ENCODE measurements at regions not wholly inside any gene's neighbourhood (a gene's known extent, or its start where the extent isn't known, plus 50 kb on each side); places are given as distances from the start of the nearest gene placed in this dataset.
"Not testable (repeated sequence)": the region's sequence is repeated elsewhere in the genome, so short reads cannot be mapped to it uniquely, and the experiment has no call there.

DNA sequence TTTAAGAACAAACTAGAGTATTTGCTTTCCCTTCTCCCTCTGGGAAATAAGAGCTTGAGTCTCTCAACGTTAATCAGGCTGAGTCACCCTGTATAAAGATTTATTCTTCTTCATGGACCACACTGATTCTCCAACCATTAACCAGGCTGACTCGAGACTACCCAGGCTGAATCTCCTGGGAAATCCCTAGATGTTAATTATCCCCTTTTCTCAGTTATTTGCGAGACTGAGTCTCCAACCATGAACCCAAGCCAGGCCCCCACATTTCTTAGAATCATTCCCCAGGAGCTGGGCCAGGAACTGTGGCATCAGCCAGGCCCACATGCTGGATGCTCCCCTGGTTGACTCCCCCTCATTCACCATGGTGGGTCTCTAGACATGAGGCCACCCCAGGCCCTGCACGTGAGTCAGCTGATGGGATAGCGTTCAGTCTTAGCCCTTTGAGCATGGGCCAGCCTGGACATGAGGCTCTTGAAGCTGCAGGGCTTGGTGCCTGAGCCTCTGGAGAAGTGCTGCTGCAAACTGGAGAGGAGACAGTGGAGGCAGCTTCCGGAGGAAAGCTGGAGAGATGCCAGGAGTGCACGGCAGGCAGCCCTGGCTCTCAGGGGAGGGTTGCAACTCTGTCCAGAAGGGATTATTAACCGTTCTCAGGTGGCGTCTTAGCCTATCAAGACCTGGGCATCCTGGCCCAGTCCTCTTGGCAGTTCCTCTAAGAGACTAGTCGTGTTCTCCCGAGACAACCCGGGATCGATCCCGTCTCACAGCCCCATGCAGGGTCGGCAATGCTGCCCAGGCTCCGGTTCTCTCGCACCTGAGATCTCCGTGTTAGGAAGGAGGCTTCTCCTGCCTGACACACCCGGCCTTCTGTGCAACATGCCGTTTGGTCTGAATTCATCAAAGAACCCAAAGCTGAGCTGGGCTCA is 296.6 kb downstream of the ADGRD1 start:
- DNase-seq (ENCODE audit: low spot score), result no peak

DNA sequence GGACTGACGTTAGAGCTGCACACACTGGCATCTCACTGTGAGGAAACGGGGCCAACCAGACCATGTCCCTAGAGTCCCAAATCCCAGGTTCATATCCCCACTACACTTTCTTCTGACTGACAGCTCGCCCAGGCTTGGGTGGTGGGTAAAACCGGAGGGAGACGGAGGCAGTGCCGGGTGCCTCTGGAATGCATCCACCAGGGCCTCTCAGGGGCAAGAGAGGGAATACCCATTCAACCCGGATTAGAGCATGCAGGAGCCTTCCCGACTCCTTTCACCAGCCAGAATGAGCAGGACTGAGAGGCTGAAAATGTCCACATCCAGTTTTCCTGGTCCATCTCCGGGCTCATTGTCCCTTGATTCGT is 297.2 kb downstream of the ADGRD1 start:
- DNase-seq (ENCODE audit: low spot score), result no peak

DNA sequence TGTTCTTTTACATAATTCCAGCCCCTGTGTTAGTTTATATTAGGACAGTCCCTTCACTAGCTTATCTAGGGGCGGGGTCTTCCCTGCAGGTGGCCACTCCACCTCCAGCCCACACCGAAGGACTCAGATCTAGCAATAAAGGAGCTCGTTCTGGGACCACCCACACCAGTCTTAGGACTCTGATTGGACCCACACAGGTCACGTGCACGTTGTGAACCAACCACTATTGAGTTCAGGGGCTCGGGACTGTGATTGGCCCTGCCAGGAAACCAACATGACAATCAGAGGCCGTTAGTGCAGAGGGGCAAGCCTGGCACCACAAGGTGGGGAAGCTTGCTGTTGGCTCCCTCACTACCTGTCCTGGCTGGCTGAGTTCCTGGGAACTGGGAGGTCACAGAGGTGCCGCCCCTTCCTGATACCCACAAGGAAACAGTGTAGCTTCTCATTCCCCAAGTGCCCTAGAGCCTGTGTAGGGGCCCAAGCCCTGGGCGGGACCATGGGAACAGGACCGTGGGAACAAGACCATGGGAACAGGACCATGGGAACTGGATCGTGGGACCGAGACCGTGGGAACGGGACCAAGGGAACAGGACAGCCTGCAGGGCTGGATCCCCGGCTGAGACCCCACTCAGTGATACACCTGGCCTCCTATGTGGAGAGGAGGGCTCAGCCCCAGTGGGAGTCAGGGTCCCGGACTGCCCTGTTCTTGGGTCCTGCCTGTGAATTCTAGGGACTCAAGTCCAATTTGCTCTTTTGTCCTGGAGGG is 297.8 kb downstream of the ADGRD1 start:
- no peak for DNase-seq (ENCODE audit: low spot score)

DNA sequence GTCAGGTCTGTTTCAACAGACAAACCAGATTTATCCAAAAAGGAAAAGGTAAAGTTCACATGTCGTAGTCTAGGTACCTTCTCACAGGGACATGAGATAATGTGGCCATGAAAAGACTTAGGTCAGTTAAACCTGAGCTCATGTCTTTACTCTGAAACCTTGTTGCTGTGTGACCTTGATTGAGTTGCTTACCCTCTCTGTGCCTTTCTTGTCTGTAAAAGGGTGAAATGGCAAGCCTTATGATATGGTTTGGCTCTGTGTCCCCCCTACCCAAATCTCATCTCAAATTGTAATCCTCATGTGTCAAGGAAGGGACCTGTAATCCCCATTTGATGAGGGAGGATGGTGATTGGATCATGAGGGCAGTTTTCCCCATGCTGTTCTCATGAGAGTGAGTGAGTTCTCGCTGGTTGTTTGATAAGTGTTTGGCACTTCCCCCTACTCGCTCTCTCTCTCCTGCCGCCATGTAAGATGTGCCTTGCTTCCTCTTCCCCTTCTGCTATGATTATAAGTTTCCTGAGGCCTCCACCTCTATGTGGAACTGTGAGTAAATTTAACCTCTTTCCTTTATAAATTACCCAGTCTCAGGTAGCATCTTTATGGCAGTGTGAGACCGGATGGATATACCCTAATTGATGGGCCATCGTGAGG is 299.8 kb downstream of the ADGRD1 start:
- DNase-seq (ENCODE audit: low spot score), result no peak

DNA sequence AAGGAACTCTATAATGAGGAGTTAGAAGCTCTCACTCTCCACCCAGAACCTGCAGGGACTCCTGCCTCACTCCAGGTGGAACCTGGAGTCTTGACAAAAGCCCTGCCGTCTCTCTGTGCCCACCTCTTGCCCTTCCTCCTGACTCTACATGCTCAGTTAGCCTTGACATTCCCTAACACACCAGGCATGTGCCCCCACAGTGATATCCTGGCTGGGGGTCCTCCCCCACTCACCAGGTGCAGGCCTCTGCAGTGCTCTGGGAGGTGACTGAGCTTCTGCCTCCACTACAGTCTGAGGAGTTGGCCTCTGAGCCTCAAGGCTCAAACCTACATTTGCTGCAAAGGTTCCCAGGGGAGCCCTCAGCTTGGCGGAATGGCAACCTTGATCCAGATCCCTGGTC is 300.7 kb downstream of the ADGRD1 start:
- no peak for DNase-seq (ENCODE audit: low spot score)

DNA sequence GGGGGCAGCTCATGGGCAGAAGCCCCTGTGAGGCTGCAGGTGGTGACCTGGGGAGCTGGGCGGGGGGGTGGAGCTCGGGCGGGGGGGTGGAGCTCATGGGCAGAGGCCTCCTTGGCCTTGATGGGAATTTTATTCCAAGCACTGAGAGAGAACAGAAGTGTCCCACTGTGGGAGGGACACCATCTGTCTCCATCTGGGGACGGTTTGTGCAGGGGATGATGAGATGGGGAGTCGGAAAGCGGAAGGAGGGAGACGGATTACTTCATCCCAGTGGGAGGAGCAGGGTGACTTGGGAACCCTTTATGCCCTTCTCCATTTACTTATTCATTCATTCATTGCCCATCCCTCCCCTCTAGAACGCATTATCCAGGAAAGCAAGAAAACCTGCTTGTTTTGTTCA is 304.7 kb downstream of the ADGRD1 start:
- DNase-seq (ENCODE audit: low spot score), result no peak

DNA sequence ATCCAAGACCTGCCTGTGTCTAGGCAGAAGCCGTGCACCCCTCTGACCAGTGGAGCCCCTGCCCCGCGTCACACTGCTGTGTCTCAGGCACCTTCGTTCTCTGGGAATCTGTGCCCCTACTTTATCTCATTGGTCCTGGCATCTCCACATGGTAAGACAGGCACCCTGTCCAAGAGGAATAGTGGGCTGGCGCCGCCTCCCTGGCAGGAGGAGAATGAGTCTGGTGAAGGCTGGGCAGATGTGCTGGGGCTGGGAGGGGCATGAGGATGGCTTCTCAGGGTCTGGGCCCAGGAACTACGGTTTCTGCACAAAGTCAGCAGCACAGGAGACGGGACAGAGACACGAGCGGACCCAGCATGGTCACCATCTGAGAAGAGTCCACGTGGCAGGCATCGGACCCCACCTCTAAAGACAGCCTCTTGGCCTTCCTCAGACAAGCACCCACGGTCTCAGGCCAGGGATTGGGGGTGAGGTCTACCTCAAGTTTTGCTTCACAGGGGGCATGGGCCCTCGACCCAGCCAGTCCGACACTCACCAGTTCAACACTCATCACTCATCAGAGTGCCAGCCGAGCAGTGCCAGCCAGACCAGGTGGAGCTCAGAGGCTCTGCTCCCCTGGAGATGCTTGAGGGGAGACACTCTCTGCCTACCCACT is 306.7 kb downstream of the ADGRD1 start:
- no peak for DNase-seq (ENCODE audit: low spot score)

DNA sequence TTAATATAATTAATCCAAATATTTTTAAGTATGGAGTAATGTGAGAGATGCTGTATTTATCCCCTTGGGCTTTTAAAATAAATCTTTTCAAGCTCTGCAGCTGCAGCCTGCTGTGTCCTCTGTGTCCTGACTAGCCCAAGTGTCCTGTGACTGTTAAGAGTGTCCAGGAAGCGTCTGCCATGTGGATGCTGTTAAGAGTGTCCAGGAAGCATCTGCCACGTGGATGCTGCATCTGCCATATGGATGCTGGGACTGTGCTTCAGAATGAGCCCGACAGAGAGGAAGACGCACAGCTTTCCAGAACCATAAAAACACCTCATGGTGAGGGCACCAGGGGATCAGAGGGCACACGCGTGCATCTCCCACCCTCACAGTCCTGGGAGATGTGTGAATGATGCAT is 307.2 kb downstream of the ADGRD1 start:
- DNase-seq (ENCODE audit: low spot score), result no peak

DNA sequence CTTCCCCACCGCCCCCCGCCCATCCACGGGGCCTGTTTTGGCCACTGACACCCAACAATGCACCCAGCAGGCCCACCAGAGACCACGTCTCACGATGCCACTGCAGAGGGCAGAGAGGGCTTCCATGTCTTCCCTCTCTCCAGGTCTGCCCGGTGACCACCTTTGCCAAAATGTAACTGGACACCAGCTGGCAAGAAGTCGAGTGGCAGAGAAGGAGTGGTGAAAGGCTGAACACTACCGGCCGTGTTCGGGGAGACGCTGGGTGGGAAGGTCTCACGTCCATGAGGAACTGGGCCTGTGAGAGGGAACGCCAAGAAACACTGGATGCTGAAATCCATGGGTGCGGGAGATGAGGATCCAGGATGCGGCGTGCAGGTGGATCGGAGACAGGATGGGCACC is 308.2 kb downstream of the ADGRD1 start:
- no peak for DNase-seq (ENCODE audit: low spot score)

DNA sequence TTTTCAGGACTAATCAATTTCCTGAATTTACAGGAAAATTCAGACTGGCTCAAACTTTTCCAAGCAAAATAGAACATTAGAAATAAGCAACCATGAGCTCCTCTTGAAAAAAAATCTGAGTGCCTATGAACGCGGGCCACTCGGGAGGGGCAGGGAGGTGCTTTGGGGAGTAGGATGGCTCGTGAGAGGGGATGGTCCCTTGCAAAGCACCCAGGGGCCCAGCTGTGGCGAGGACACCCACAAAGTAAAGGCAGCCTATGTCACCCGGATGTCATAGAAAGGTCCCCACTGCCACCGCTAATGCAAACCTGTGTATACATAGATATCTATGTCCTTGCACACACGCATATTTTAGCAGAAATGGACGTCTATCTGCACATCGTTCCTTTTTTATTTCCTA is 309.9 kb downstream of the ADGRD1 start:
- no peak for DNase-seq (ENCODE audit: low spot score)

DNA sequence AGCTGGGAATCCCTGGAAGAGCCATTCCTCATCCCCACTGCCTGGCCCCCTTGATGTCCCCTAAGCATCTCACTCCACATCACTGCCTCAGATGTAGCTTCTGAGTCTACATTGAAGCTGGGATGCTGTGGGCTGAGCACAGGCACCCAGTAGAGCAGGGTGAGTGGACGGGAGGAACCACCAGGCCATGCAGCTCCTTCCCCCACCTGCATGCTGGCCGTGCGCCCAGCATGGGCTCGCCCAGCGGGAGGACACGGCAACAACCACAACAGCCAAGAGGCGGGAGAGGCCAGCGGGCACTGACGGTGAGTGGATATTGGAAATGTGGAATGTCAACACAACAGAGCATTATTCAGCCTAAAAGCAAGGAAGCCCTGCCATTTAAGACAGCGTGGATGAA is 310.9 kb downstream of the ADGRD1 start:
- no peak for DNase-seq (ENCODE audit: low spot score)

DNA sequence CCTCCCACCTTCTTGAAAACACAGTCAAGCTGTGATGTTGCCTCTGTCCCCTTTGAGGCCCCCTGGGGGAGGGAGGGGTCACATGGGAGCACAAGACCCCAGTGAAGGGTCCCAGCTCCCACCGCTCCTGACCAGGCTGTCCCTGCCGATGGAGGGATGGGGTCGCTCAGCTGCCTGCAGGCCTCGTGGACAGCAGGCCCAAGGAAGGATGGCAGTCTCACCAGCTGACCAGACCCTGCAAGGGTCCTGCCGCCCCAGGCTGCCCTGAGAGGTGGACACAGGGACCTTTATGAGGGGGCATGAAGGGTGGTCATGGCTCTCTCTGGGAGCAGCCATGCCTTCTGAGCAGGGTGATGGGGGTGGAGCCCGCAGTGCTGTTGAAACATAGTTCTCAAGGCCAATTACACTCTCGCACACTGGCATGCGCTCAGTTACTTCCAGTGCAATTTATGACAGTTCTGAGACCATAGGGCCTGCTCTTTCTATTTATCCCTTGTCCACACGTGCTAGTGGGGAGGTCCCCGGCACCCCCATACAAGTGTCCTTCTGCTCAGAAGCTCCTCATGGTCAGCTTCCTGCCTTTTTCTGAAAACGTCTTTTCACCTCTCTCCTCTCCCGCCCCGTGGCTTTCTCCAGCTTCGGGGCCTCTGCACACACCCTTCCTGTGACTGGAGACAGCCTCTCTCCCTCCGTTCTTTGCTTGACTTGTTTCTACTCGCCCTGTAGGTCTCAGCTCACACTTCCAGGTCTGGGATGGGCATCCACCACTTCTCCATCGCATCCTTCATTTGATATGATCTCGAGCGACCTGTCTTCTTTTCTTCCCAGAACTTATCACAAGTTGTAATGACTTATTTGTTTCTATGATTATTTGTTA is 313.1 kb downstream of the ADGRD1 start:
- no peak for DNase-seq (ENCODE audit: low spot score)

DNA sequence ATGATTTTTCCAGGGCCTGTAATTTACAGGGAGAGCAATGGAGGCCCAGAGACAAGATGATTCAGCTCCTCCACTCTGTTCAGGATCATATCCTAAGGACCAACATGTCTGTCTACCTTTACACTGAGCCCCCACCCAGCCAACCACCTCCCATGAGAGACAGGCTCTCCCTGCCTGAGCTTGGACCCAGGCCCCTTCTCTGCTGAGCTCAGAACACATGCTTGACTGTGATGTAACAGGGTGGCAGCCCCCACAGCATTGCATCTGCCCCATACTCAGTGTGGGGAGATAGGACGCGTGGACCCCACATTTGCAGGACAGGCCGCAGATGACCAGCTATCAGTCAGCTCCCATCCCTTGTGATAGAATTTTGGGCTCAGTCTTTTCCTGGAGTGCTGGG is 313.9 kb downstream of the ADGRD1 start:
- DNase-seq (ENCODE audit: low spot score), result no peak

DNA sequence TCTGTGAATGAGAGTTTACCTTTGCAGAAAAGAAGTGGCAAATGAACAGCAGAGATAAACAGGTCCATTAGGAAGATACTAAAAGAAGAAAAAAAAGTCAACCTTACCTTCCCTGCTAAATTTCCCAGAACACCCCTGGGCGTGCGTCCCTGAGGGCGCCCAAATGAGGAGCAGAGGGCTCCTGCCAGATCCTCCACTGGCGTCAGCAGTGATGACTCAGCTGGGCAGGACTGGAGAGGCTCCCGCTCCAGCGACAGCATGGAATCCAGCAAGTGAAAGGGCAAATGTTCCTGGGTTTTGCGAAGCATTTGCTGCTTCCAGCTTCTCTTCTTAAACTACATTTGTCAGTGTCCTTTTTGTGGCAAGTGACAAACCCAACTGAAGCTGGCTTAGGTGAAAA is 314.4 kb downstream of the ADGRD1 start:
- peak; percentile 59 for DNase-seq (ENCODE audit: low spot score)

DNA sequence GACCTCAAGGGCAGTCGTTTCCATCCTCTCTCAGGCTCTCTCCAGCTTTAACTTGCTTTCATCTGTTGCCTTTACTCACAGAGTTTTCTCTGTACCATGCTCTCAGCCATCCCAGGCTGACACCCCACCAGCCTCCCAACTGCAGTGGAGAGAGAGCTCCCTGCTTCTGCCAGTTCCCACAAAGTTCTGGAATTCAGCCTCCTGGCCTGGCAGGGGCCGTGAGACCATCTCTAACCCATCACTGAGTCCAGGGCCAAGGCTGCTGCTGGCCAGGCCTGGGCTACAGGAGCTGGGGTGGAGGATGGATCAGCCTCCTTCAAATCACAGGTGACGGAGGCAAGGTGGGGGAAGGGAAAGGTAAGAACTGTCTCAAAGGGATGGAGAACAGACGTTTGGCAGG is 314.9 kb downstream of the ADGRD1 start:
- not testable (repeated sequence) for DNase-seq (ENCODE audit: low spot score)

DNA sequence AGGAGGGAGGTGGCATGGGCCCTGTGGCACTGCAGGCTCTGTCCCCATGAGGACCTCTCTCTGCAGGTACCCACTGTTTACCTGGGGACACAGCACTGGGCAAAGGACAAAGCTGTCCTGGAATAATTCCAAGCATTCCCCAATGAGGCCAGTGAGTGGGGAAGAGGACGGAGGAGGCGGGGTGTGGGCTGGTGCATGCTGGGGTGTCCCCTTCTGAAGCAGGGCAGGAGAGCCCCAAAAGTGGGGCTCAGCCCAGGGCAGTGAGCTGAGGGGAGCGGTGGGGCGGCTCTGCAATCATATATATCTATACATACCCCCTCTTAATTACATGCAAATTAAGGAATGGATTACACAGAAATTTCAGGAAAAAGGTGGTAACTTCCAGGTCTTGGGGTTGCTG is 315.8 kb downstream of the ADGRD1 start:
- DNase-seq (ENCODE audit: low spot score), result no peak

DNA sequence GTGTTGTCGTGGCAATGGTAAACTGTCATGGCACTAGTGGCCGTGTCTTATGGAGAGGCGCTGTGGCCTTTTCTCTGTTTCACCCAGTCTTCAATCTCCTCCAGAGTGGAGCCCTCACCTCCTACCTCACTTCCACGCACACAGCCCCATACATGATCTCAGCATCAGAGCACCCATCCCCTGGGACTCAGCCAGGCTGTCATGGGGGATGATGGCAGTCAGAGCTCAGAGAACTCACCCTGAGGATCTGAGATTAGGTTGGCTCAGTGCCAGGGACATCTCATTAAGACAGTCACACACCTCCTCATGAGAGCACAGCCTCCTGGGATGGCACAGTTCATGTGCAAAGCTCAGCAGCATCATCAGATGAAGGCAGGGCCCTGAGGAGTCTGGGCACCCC is 316.3 kb downstream of the ADGRD1 start:
- not testable (repeated sequence) for DNase-seq (ENCODE audit: low spot score)

DNA sequence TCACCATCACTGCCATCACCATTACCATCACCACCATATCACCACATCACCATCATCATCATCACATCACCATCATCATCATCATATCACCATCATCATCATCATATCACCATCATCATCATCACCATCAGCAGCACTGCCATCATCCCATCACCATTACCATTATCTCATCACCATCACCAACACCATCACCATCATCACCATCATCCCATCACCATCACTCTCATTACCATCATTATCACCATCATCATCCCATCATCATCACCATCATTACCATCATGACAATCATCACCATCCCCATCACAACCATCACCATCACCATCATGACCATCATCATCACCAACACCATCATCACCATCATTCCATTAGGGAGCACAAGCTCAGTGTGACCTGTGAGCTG is 318.0 kb downstream of the ADGRD1 start:
- DNase-seq (ENCODE audit: low spot score), result no peak

DNA sequence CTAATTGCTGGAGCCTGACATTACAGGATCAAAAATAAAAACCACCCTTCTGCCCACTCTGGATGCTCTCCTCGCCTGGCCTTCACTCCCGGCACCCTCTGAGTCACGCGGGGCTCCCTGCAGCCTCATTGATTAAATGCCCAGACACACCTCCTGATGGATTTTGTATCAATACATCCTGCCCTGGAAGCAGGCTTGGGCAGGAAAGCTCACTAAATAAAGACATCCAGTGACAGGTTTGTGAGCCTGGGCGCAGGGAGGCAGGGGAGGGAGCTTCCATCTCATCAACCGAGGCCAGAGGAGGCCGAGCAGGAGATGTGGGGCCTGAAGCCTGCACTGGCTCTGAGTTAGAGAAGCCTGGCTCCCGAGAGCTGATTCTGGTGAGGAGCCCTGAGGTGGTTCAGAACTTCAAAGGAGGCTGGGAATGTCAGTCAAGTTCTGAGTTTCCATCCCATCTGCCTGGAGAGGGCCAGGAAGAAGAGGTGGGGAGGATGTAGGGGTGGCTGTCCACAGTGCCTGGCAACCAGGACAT is 318.6 kb downstream of the ADGRD1 start:
- not testable (repeated sequence) for DNase-seq (ENCODE audit: low spot score)

DNA sequence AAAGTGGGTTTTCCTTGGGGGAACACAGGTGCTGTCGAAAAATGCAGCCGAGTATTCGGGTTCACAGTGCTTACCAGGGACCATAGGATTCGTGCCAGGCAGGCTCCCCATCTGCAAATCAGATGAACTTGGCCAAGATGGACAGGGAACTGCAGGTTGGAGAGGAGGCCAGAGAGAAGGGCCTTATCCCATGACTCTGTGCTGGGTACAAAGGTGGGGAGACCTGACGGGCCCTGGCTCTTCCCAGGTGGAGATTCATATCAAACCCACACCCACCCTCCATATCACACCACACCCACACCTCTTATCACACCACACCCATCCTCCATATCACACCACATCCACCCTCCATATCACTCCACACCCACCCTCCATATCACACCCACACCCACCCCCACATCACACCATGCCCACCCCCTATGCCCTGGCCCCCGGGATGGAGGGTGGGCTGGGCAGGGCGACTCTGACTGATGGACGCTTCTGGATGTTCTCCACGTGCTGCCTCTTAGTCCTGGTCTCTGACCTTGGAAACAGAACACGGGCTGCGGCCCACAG is 319.7 kb downstream of the ADGRD1 start:
- no peak for DNase-seq (ENCODE audit: low spot score)

DNA sequence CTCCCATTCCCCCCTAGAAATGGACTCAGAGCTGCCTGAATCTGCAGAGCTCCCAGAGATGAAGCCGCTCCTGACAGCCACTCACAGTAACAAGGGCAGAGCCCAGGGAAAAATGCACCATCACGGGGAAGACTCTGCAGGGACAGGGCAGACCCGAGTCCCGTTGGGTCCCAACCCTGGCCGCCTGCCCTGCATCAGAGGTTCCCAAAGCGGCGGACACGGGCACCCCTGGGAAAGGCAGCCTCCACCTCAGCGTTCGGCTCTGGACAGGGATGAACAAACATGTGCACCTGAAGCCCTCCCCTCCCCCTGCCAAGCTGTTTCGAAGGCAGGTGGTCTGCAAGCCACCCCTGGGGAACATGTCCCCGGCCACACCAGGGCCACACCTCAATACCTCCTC is 320.4 kb downstream of the ADGRD1 start:
- no peak for DNase-seq (ENCODE audit: low spot score)

All from AG20443 (cell line).